Endometrium (tissue), 2 donors: ENCODE measurements at regions not wholly inside any gene's neighbourhood (a gene's known extent, or its start where the extent isn't known, plus 50 kb on each side); places are given as distances from the start of the nearest gene placed in this dataset.
"Not testable (repeated sequence)": the region's sequence is repeated elsewhere in the genome, so short reads cannot be mapped to it uniquely, and the experiment has no call there.

Source experiments
- FAIRE-seq: peaks from 2 replicates; lab custom pipeline; 2012; peaks lifted over from hg19 to GRCh38; lab: Jason Lieb, UNC
- donor health status: control.
- donor health status: control.

DNA sequence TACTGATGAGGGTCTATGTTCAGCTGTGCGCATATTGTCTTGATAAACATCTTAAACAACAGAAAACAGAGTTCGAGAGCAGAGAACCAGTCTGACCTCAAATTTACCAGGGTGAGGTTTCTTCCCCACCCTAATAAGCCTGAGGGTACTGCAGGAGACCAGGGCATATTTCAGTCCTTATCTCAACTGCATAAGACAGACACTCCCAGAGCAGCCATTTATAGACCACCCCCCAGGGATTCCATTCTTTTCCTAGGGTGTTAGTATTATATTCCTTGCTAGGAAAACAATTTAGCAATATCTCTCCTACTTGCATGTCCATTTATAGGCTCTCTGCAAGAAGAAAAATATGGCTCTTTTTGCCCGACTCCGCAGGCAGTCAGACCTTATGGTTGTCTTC is 89.5 kb upstream of the POMZP3 start:
- FAIRE-seq: not testable (repeated sequence)

DNA sequence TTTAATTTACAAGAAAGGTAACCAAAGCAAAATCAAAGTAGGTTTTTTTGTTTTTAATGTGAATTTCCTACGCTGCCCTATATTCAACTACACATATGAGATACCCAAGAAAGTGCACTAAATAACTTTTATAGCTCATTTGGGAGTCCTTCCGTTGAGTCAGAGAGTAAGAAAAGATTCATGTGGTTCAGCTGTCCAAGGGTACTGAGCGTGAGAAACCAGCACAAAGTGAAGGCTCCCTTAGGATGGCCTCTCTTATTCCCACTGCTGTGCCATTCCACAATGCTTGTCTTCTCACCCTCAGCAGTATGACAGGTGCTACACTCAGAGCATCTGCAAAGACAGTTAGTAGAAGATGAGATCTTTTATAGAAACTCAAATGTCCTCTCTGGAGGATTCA is 85.8 kb upstream of the POMZP3 start:
- FAIRE-seq: not testable (repeated sequence)

DNA sequence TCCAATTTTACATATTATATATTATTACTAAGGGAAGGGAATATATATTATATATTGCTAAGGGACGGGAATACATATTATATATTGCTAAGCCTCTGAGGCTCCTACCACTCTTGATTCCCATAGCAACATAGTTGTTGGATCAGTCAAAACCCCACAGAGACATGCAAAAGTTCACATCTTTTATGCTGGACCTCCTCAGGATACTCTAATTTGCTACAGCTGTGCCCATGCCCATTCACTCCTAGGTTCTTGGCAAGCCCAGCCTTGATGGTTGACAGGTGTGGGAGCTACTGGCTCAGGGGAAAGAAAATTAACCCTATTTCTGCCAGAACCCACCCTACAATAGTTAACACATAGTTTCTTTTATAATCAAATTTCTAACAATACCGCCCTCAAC is 84.6 kb upstream of the POMZP3 start:
- not testable (repeated sequence) for FAIRE-seq

DNA sequence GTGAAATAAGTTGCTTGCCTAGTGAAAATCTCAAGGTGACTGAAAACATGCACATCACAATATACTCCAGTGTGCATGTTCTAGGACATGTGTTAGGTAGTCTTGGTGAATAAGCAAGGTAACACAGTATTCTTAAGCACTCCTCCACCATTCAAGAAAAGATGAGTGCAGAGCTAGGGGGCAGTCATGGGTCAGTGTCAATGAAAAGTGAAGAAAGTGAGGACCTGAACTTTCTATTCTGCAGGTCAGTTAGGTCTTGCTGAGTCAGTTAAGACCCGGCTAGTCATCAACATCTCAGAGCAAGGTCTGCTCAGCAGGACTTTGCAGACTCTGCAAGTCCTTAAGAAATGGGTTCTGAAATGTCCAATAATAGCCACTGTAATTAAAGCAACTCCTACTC is 82.6 kb upstream of the POMZP3 start:
- FAIRE-seq: not testable (repeated sequence)

DNA sequence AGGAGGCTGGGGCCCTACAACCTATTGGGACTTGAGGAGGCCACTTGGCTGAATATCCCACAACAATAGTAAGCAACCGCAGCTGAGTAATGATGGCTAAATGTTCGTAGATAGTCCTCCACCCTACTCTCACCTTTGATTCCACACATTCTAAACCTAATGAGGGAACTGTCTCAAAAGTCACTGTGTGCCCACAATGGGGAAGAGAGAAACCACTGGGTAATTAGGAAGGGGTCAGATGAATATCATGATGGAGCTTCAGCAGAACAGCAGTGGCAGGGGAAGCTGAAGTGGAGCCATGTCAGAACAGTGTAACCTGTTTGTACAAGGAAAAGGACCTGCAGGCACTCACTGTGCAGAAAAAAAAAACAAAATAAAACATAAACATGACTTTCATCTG is 81.4 kb upstream of the POMZP3 start:
- not testable (repeated sequence) for FAIRE-seq

DNA sequence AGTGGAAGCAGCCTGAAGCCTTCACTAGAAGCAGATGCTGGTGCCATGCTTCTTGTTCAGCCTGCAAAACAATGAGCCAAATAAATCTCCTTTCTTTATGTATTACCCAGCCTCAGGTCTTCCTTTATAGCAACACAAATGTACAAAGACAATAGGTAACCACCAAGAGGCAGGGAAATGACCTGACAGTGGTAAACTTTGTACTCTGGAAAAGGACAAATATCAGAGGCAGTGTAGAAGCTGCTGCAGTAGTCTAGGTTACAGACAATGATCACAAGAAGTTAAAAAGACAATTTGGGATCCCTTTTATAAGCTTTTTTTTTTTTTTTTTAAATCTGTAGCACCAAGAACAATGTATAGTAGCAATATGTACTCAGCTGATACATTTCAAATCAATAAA is 76.7 kb upstream of the POMZP3 start:
- FAIRE-seq: not testable (repeated sequence)

DNA sequence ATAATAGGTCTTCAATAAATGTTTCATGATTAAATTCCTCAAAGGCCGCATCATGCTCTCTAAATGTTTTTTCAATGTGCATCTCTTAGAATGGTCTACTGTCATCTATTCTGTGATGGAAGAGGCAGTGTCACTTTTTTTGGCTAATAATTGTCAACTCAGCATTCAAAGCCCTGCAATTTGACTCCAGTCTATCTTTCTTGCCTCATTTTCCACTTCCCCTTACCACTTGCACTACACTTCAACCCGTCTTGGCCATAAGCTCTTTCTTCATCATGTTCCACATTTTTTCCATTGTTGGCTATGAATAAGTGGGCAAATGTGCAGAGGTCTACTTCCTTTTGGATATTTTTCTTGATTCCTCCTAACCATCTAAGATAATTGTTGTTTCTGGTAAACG is 59.2 kb upstream of the POMZP3 start:
- FAIRE-seq: not testable (repeated sequence)

DNA sequence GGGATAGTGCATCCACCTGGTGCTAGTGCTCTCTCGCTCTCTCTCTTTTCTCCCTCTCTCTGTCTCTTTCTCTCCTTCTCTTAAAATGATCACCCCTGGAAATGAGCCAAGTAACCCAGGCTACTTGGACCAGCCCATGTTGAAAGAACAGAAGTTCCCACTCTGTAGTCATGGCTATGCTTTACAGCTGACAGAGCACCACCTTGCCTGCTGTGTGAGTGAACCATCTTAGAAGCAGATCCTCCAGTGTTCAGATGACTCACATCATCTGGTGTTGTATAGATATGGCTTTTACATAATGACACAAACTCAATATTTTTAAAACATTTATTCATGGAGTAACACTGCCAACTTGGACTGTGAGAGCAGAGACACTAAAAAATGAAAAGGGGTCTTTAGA is 57.7 kb upstream of the POMZP3 start:
- FAIRE-seq: not testable (repeated sequence)

DNA sequence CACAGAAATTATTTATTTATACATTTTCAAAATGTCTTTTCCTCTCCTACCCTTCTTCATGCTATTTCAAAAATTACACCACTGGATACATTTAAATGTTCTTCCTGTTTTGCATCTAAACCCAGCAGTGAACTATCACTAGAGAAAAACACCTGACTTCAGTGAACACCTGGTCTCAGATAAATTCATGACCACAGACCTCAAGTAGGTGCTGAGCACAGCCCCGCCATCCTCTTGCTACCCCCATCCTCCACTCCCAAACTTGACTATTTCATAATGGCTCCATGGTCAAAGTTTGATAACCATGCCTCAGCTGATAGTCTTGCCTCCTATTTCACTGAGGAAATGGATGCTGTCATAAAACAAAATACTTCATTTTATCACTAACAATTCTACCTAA is 56.6 kb upstream of the POMZP3 start:
- not testable (repeated sequence) for FAIRE-seq

DNA sequence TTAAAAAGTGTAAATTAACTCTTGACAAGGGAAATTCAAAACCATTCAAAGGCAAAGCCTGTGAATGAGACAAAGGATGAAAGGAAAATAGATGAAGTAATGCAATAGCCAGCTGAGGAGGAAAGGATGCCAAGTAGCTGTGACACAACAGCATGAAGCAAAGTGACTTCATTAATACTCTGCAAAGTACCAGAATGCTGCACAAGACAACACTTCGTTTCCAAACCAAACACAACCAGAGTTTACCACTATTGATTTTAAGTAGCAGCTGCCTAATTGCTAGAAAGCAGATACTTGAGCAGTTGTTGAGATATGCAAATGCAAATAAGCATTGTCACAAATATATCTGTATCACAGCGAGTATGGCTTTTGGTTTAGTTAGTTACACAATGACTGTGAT is 54.7 kb upstream of the POMZP3 start:
- not testable (repeated sequence) for FAIRE-seq

DNA sequence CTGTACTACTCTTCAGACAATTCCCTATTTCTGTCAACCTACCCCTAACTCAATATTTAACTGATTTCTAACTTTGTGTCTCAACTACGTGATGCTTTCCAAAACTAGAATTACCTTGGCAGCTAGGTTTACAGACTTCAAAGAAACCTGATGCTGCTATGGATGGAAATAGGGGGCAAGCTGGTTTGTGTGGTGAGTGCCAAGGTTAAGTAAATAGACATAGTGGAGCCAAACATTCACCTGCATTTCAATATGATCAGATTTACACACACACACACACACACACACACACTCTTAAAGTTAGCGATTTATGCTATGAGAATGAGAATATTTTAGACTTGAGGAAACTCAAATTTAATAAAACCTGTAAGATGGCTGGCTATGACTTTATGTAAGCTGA is 52.1 kb upstream of the POMZP3 start:
- FAIRE-seq: not testable (repeated sequence)

DNA sequence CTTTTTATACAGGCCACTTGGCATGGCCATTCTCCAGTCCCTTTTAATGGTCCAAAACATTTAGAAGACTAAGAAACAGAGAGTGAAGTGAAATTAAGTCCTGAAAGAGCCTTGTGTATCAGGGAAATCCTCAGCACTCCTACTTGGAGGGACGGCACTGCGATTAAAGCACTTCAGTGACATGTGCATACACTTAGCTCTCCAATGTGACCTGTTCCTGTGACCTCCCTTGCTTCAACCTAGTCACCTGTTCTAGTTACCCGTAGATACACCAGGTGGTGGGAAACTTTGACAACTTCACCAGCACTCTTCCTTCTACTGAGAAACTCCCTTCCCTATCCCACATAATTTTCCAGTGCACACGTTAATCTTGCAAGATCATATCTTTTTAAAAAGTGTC is 51.4 kb upstream of the POMZP3 start:
- not testable (repeated sequence) for FAIRE-seq

DNA sequence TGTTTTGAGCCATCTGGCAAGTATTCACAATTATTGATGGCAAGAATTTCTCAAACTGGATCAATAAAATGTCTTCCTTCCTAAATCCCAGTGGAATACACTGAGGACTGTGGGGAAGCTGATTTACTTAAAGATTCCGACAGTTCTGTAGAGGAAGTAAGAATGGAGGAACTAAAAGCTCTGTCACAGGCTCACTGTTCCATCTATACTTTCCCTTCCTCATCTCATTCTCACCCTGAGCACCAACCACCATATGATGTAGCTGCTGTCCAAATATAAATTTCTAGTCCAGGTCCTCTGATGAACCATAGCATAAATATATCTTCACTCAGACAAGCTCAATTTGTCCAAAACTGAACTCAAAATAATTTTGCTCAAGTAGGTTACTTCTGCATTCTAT is 49.8 kb upstream of the POMZP3 start:
- FAIRE-seq: not testable (repeated sequence)
